Neural cell (in vitro differentiated cells): ENCODE measurements at regions not wholly inside any gene's neighbourhood (a gene's known extent, or its start where the extent isn't known, plus 50 kb on each side); places are given as distances from the start of the nearest gene placed in this dataset.

Source experiments
- H2AFZ ChIP-seq: fragments of 200-600, 300-800 bp; sonication (generic), shearing (Covaris generic); 2 replicates; pipeline ENCODE4 v1.6.0; 2014; ENCODE audit warnings: low read depth, mild to moderate bottlenecking, antibody characterized with exemption, low read length, moderate library complexity
- H3F3A ChIP-seq: fragments of 200-600 bp; shearing (Covaris generic); 2 replicates; pipeline ENCODE4 v1.6.1; 2016; ENCODE audit warnings: mild to moderate bottlenecking, moderate library complexity, mixed read lengths, antibody characterized with exemption, low read length; ENCODE audit not compliant: insufficient read depth, poor library complexity, severe bottlenecking
- H3K27ac ChIP-seq: fragments of 200-600, 300-800 bp; sonication (generic), shearing (Covaris generic); 2 replicates; pipeline ENCODE4 v1.5.1; 2014; ENCODE audit warnings: mild to moderate bottlenecking, low read length, moderate library complexity
- H3K27me3 ChIP-seq: fragments of 300-800, 200-600 bp; sonication (generic), shearing (Covaris generic); 2 replicates; pipeline ENCODE4 v1.6.0; 2014; ENCODE audit warnings: mild to moderate bottlenecking, low read depth, low read length, moderate library complexity; ENCODE audit not compliant: insufficient read depth
- H3K36me3 ChIP-seq: fragments of 300-800, 200-600 bp; sonication (generic), shearing (Covaris generic); 2 replicates; pipeline ENCODE4 v1.5.1; 2014; ENCODE audit warnings: mild to moderate bottlenecking, antibody characterized with exemption, low read length, moderate library complexity; ENCODE audit not compliant: insufficient read depth
- H3K4me2 ChIP-seq: fragments of 300-800, 200-600 bp; sonication (generic), shearing (Covaris generic); 2 replicates; pipeline ENCODE4 v1.6.0; 2014; ENCODE audit warnings: mild to moderate bottlenecking, low read length
- H3K4me3 ChIP-seq: fragments of 300-800, 200-600 bp; sonication (generic), shearing (Covaris generic); 2 replicates; pipeline ENCODE4 v1.5.1; 2014; ENCODE audit warnings: mild to moderate bottlenecking, low read length, moderate library complexity
- H3K79me2 ChIP-seq: fragments of 200-600 bp; shearing (Covaris generic); replicated peaks from 2 replicates; pipeline ENCODE4 v1.6.0; 2014; ENCODE audit warnings: mild to moderate bottlenecking, low read length, moderate library complexity; ENCODE audit not compliant: insufficient read depth
- H3K9ac ChIP-seq: fragments of 300-800, 200-600 bp; sonication (generic), shearing (Covaris generic); 2 replicates; pipeline ENCODE4 v1.6.1; 2016; ENCODE audit warnings: mild to moderate bottlenecking, low read length, mixed read lengths
- H3K9me2 ChIP-seq: fragments of 200-600 bp; shearing (Covaris generic); 2 replicates; pipeline ENCODE4 v1.6.1; 2016; ENCODE audit warnings: mild to moderate bottlenecking, low read length, mixed read lengths; ENCODE audit not compliant: insufficient read depth
- H3K9me3 ChIP-seq: fragments of 200-600, 300-800 bp; sonication (generic), shearing (Covaris generic); 2 replicates; pipeline ENCODE4 v1.6.1; 2016; ENCODE audit warnings: mild to moderate bottlenecking, mixed run types, low read length, moderate library complexity, mixed read lengths
- H4K20me1 ChIP-seq: fragments of 200-600 bp; shearing (Covaris generic); 2 replicates; pipeline ENCODE4 v1.6.1; 2016; ENCODE audit warnings: mild to moderate bottlenecking, mixed run types; ENCODE audit not compliant: insufficient read depth
- CTCF ChIP-seq: fragments of 450-650 bp; IDR thresholded peaks from 2 replicates; pipeline ENCODE4 v1.5.1; 2014; ENCODE audit warnings: antibody characterized with exemption, mild to moderate bottlenecking, moderate library complexity; ENCODE audit not compliant: poor library complexity, severe bottlenecking
- EP300 ChIP-seq: fragments of 450-650 bp; conservative IDR thresholded peaks from 2 replicates; pipeline ENCODE4 v1.6.1; 2014; ENCODE audit warnings: antibody characterized with exemption, mild to moderate bottlenecking, moderate library complexity; ENCODE audit not compliant: poor library complexity, severe bottlenecking
- EZH2 ChIP-seq: fragments of 200-600, 300-800 bp; shearing (Covaris generic), sonication (generic); IDR thresholded peaks from 2 replicates; pipeline ENCODE4 v1.6.1; 2014; ENCODE audit warnings: antibody characterized with exemption, low read length, borderline replicate concordance, mild to moderate bottlenecking; ENCODE audit not compliant: insufficient read depth, poor library complexity, severe bottlenecking
- MXI1 ChIP-seq: fragments of 450-650 bp; conservative IDR thresholded peaks from 2 replicates; pipeline ENCODE4 v1.6.1; 2014; ENCODE audit warnings: antibody characterized with exemption, mild to moderate bottlenecking; ENCODE audit not compliant: poor library complexity, severe bottlenecking
- POLR2AphosphoS5 ChIP-seq: IDR thresholded peaks from 2 replicates; pipeline ENCODE4 v1.6.1; 2012
- RAD21 ChIP-seq: fragments of 450-650 bp; conservative IDR thresholded peaks from 2 replicates; pipeline ENCODE4 v1.6.1; 2014; ENCODE audit warnings: antibody characterized with exemption, mild to moderate bottlenecking, moderate library complexity
- REST ChIP-seq: IDR thresholded peaks from 2 replicates; pipeline ENCODE4 v1.6.1; 2012; ENCODE audit warnings: borderline replicate concordance
- SMC3 ChIP-seq: fragments of 450-650 bp; conservative IDR thresholded peaks from 2 replicates; pipeline ENCODE4 v1.6.1; 2014; ENCODE audit warnings: antibody characterized with exemption, mild to moderate bottlenecking, moderate library complexity; ENCODE audit not compliant: poor library complexity
- TAF1 ChIP-seq: IDR thresholded peaks from 2 replicates; pipeline ENCODE4 v1.6.1; 2012; ENCODE audit warnings: low read depth

GRCh38 chr2:126329173-126329572, 326.8 kb upstream of the GYPC start:
- H3K9me3 ChIP-seq: no peaks in the 10 kb centered on the region
- TF ChIP-seq MXI1: no peak
- TF ChIP-seq RAD21: no peak
- TF ChIP-seq EZH2: no peak
- no peak for TF ChIP-seq TAF1
- no peak for TF ChIP-seq CTCF
- TF ChIP-seq REST: no peak
- TF ChIP-seq EP300: no peak
- TF ChIP-seq SMC3: no peak
- TF ChIP-seq POLR2AphosphoS5: no peak
- no peaks in the 10 kb centered on the region for H3K27me3 ChIP-seq
- H3K4me3 ChIP-seq: no peak overlapping the region
- H3K4me2 ChIP-seq: no peak overlapping the region
- H3K9me2 ChIP-seq: no peaks in the 10 kb centered on the region
- no peaks in the 10 kb centered on the region for H3K36me3 ChIP-seq
- no peaks in the 10 kb centered on the region for H3F3A ChIP-seq
- no peak overlapping the region for H3K9ac ChIP-seq
- no peaks in the 10 kb centered on the region for H4K20me1 ChIP-seq
- no peak overlapping the region for H3K27ac ChIP-seq
- H3K79me2 ChIP-seq: no peaks in the 10 kb centered on the region
- no peak overlapping the region for H2AFZ ChIP-seq

- TF ChIP-seq EP300 (no peak), EZH2 (no peak), POLR2AphosphoS5 (no peak), RAD21 (no peak), CTCF (no peak), REST (no peak), TAF1 (no peak), MXI1 (no peak), SMC3 (no peak)
- Histone ChIP-seq H3K79me2 (no peaks in the 10 kb centered on the region), H4K20me1 (no peaks in the 10 kb centered on the region), H3F3A (no peaks in the 10 kb centered on the region), H3K4me2 (no peak overlapping the region), H3K27me3 (no peaks in the 10 kb centered on the region), H3K4me3 (no peak overlapping the region), H3K27ac (no peak overlapping the region), H3K9me2 (no peaks in the 10 kb centered on the region), H3K36me3 (no peaks in the 10 kb centered on the region), H3K9ac (no peak overlapping the region), H2AFZ (no peak overlapping the region), H3K9me3 (no peaks in the 10 kb centered on the region)
Measured at GRCh38 chr2:126342457-126342856, 313.5 kb upstream of the GYPC start.
